Tibial nerve (tissue), 4 donors: ENCODE measurements at regions not wholly inside any gene's neighbourhood (a gene's known extent, or its start where the extent isn't known, plus 50 kb on each side); places are given as distances from the start of the nearest gene placed in this dataset.

Source experiments
- DNase-seq, 2 donors: peaks; one replicate each; pipeline ENCODE4 v3.0.0-alpha.2; 2019; ENCODE audit warnings: low spot score in 2 of 2
- H3K27ac ChIP-seq, 4 donors: fragments of 200-600 bp; sonication (generic) in 3 of 4; one replicate each; pipeline ENCODE4 v1.5.1; 2017 to 2019; ENCODE audit warnings: mild to moderate bottlenecking in 1 of 4
- H3K27me3 ChIP-seq, 2 donors: fragments of 200-600 bp; sonication (generic) in 1 of 2; one replicate each; pipeline versions ENCODE4 v1.5.1 to v1.6.0; 2017 to 2019
- H3K36me3 ChIP-seq, 3 donors: fragments of 200-600 bp; sonication (generic); one replicate each; pipeline ENCODE4 v1.5.1; 2018 to 2019
- H3K4me1 ChIP-seq, 4 donors: fragments of 200-600 bp; sonication (generic) in 3 of 4; one replicate each; pipeline ENCODE4 v1.5.1; 2017 to 2019
- H3K4me3 ChIP-seq, 4 donors: fragments of 200-600 bp; sonication (generic) in 3 of 4; one replicate each; pipeline ENCODE4 v1.5.1; 2017 to 2019; ENCODE audit warnings: mild to moderate bottlenecking in 1 of 4, moderate library complexity in 1 of 4
- H3K9me3 ChIP-seq, 4 donors: fragments of 200-600 bp; sonication (generic) in 3 of 4; one replicate each; pipeline ENCODE4 v1.5.1; 2017 to 2019
- CTCF ChIP-seq, 5 experiments: fragments of 200-600 bp in 3 of 5; fragments of 450-650 bp in 2 of 5; sonication (generic) in 3 of 5; IDR thresholded peaks; one replicate each; pipeline ENCODE4 v1.5.1; 2016 to 2019; ENCODE audit warnings: antibody characterized with exemption in 5 of 5, mild to moderate bottlenecking in 3 of 5, moderate library complexity in 2 of 5
- EP300 ChIP-seq, 2 donors: sonication (generic); formaldehyde crosslinking; IDR thresholded peaks; one replicate each; pipeline ENCODE4 v1.6.1; 2017; ENCODE audit warnings: antibody characterized with exemption in 2 of 2, mild to moderate bottlenecking in 1 of 2
- POLR2A ChIP-seq, 2 donors: fragments of 450-650 bp; IDR thresholded peaks; one replicate each; pipeline ENCODE4 v1.6.1; 2017; ENCODE audit warnings: antibody characterized with exemption in 2 of 2, mild to moderate bottlenecking in 2 of 2, moderate library complexity in 2 of 2
- WGBS, 2 donors: methylation state at CpG; one replicate each; pipeline ENCODE4 v1.1.5; 2018; 5-methylcytosine and 5-hydroxymethylcytosine counted together

GRCh38 chr12:115489253-115489652 lies 788.2 kb downstream of the MED13L start:
- peaks cover 0 to 5% (median 0%) of the 10 kb centered on the region in 4 donors for H3K9me3 ChIP-seq
- no peak overlapping the region for H3K27ac ChIP-seq
- no peaks in the 10 kb centered on the region for H3K36me3 ChIP-seq
- no peak overlapping the region for H3K4me3 ChIP-seq
- WGBS, 2 donors, result 76 to 81% methylated on average over 8 of the region's 8 CpGs
- H3K27me3 ChIP-seq, result no peaks in the 10 kb centered on the region
- TF ChIP-seq POLR2A (IDR thresholded peaks at IDR 0.05), result no peak
- no peak for TF ChIP-seq EP300 (IDR thresholded peaks at IDR 0.05)
- no peak for TF ChIP-seq CTCF (IDR thresholded peaks at IDR 0.05)
- no peak for DNase-seq
- H3K4me1 ChIP-seq, result no peaks in the 10 kb centered on the region

- H3K4me1 ChIP-seq, result no peaks in the 10 kb centered on the region
- H3K9me3 ChIP-seq, result peaks cover 0 to 10% (median 0%) of the 10 kb centered on the region in 4 donors
- H3K27me3 ChIP-seq, result no peaks in the 10 kb centered on the region
- no peak for DNase-seq
- TF ChIP-seq CTCF (IDR thresholded peaks at IDR 0.05) (no peak), EP300 (IDR thresholded peaks at IDR 0.05) (no peak)
- no peak overlapping the region for H3K27ac ChIP-seq
- WGBS, 2 donors, result 34 to 40% methylated on average over 6 of the region's 6 CpGs
- H3K36me3 ChIP-seq, result no peaks in the 10 kb centered on the region
- H3K4me3 ChIP-seq, result no peak overlapping the region
Measured at GRCh38 chr12:115485967-115486366, 791.5 kb downstream of the MED13L start.

GRCh38 chr12:115485503-115485902 lies 792.0 kb downstream of the MED13L start:
- no peak for DNase-seq
- Histone ChIP-seq H3K27ac (no peak overlapping the region), H3K27me3 (no peaks in the 10 kb centered on the region), H3K36me3 (no peaks in the 10 kb centered on the region), H3K4me1 (no peaks in the 10 kb centered on the region), H3K4me3 (no peak overlapping the region), H3K9me3 (peaks cover 0 to 10% (median 0%) of the 10 kb centered on the region in 4 donors)
- 33 to 68% methylated on average over 2 of the region's 2 CpGs for WGBS, 2 donors
- TF ChIP-seq CTCF (IDR thresholded peaks at IDR 0.05) (no peak), EP300 (IDR thresholded peaks at IDR 0.05) (no peak), POLR2A (IDR thresholded peaks at IDR 0.05) (no peak)

- no peak overlapping the region for H3K4me3 ChIP-seq
- no peak for DNase-seq
- H3K27me3 ChIP-seq, result no peaks in the 10 kb centered on the region
- no peak overlapping the region for H3K27ac ChIP-seq
- no peaks in the 10 kb centered on the region for H3K36me3 ChIP-seq
- H3K4me1 ChIP-seq, result no peaks in the 10 kb centered on the region
- no peak for TF ChIP-seq CTCF (IDR thresholded peaks at IDR 0.05)
- no peak for TF ChIP-seq POLR2A (IDR thresholded peaks at IDR 0.05)
- no peak for TF ChIP-seq EP300 (IDR thresholded peaks at IDR 0.05)
- H3K9me3 ChIP-seq, result peaks cover 0 to 10% (median 0%) of the 10 kb centered on the region in 4 donors
Measured at GRCh38 chr12:115482943-115483342, 794.5 kb downstream of the MED13L start.

- WGBS, 2 donors, result 85 to 86% methylated on average over 2 of the region's 2 CpGs
- Histone ChIP-seq H3K36me3 (no peaks in the 10 kb centered on the region), H3K4me3 (no peak overlapping the region), H3K9me3 (peaks cover 0 to 10% (median 0%) of the 10 kb centered on the region in 4 donors), H3K27ac (no peak overlapping the region), H3K27me3 (no peaks in the 10 kb centered on the region), H3K4me1 (no peaks in the 10 kb centered on the region)
- DNase-seq, result no peak
- TF ChIP-seq CTCF (IDR thresholded peaks at IDR 0.05) (no peak), POLR2A (IDR thresholded peaks at IDR 0.05) (no peak)
Measured at GRCh38 chr12:115481141-115481540, 796.4 kb downstream of the MED13L start.
